Transverse colon (tissue), 4 donors: ENCODE measurements at regions not wholly inside any gene's neighbourhood (a gene's known extent, or its start where the extent isn't known, plus 50 kb on each side); places are given as distances from the start of the nearest gene placed in this dataset.

Experiments
- DNase-seq: peaks from one replicate; pipeline ENCODE4 v3.0.0-alpha.2; 2019
- H3K27ac ChIP-seq, 4 donors: fragments of 200-600 bp; sonication (generic); 2 replicates each; pipeline ENCODE4 v1.5.1; 2016 to 2018; ENCODE audit warnings: inconsistent platforms in 4 of 4
- H3K27me3 ChIP-seq: fragments of 200-600 bp; sonication (generic); 2 replicates; pipeline ENCODE4 v1.5.1; 2017; ENCODE audit warnings: inconsistent platforms
- H3K36me3 ChIP-seq, 4 donors: fragments of 200-600 bp; sonication (generic); 2 replicates each; pipeline ENCODE4 v1.5.1; 2017 to 2019; ENCODE audit warnings: inconsistent platforms in 4 of 4
- H3K4me1 ChIP-seq, 4 donors: fragments of 200-600 bp; sonication (generic); 2 replicates each; pipeline ENCODE4 v1.5.1; 2017 to 2020; ENCODE audit warnings: inconsistent platforms in 4 of 4
- H3K4me3 ChIP-seq, 4 donors: fragments of 200-600 bp; sonication (generic); 1 replicate in 1 of 4; 2 replicates in 3 of 4; pipeline versions ENCODE4 v1.5.1 to v1.6.1; 2017 to 2019; ENCODE audit warnings: inconsistent platforms in 4 of 4
- H3K9me3 ChIP-seq, 2 donors: fragments of 200-600 bp; sonication (generic); 2 replicates each; pipeline ENCODE4 v1.5.1; 2017 to 2019; ENCODE audit warnings: inconsistent platforms in 2 of 2
- CTCF ChIP-seq, 5 experiments: fragments of 200-600 bp in 3 of 5; fragments of 450-650 bp in 2 of 5; sonication (generic) in 3 of 5; IDR thresholded peaks; 1 replicate in 2 of 5; 2 replicates in 3 of 5; pipeline ENCODE4 v1.5.1; 2016 to 2017; ENCODE audit warnings: antibody characterized with exemption in 5 of 5, inconsistent platforms in 3 of 5, mild to moderate bottlenecking in 2 of 5, moderate library complexity in 1 of 5
- EP300 ChIP-seq: sonication (generic); formaldehyde crosslinking; IDR thresholded peaks from one replicate; pipeline ENCODE4 v1.6.1; 2017; ENCODE audit warnings: antibody characterized with exemption, low read depth
- POLR2A ChIP-seq: fragments of 450-650 bp; IDR thresholded peaks from one replicate; pipeline ENCODE4 v1.6.1; 2016; ENCODE audit warnings: antibody characterized with exemption, mild to moderate bottlenecking, moderate library complexity
- POLR2AphosphoS5 ChIP-seq, 3 donors: sonication (generic); formaldehyde crosslinking; IDR thresholded peaks; one replicate each; pipeline ENCODE4 v1.6.1; 2016; ENCODE audit warnings: antibody characterized with exemption in 3 of 3
- WGBS, 2 donors: methylation state at CpG; one replicate each; pipeline ENCODE4 v1.1.5; 2018; ENCODE audit warnings: low coverage in 1 of 2; 5-methylcytosine and 5-hydroxymethylcytosine counted together
- in situ Hi-C, 4 donors: fragments of 200-750 bp; cut with MboI; loops; one replicate each; pipeline versions ENCODE4 v1.15.0 to v1.15.1; 2017; ENCODE audit warnings: low sequenced_read_pairs in 3 of 4, low pct_ligation_motif_present in 1 of 4, low pct_unique_long_range_greater_than_20kb in 1 of 4
- intact Hi-C: fragments of 100-400 bp; cut with DNase I; formaldehyde crosslinking; loops from one replicate; pipeline ENCODE4 v1.15.1; 2023; ENCODE audit warnings: low total_unique reads

GRCh38 chr6:145241721-145242120, 493.6 kb downstream of the EPM2A start:
- Histone ChIP-seq H3K27me3 (no peaks in the 10 kb centered on the region), H3K9me3 (no peaks in the 10 kb centered on the region), H3K4me3 (no peak overlapping the region), H3K27ac (no peak overlapping the region), H3K4me1 (no peaks in the 10 kb centered on the region), H3K36me3 (no peaks in the 10 kb centered on the region)
- intact Hi-C loops, result no loop called here
- 40 to 51% methylated on average over 3 of the region's 3 CpGs for WGBS, 2 donors
- TF ChIP-seq CTCF (IDR thresholded peaks at IDR 0.05) (no peak), EP300 (no peak), POLR2A (no peak), POLR2AphosphoS5 (IDR thresholded peaks at IDR 0.05) (no peak)
- in situ Hi-C loops, result no loop called here
- no peak for DNase-seq

- Histone ChIP-seq H3K9me3 (no peaks in the 10 kb centered on the region), H3K36me3 (no peaks in the 10 kb centered on the region), H3K4me3 (no peak overlapping the region), H3K27me3 (no peaks in the 10 kb centered on the region), H3K27ac (no peak overlapping the region), H3K4me1 (no peaks in the 10 kb centered on the region)
- 61 to 76% methylated on average over 2 to 3 of the region's 3 CpGs for WGBS, 2 donors
- no peak for DNase-seq
- TF ChIP-seq POLR2A (no peak), EP300 (no peak), CTCF (IDR thresholded peaks at IDR 0.05) (no peak), POLR2AphosphoS5 (IDR thresholded peaks at IDR 0.05) (no peak)
- in situ Hi-C loops, result no loop called here
- intact Hi-C loops, result no loop called here
These were observed 490.8 kb downstream of the EPM2A start for GRCh38 chr6:145244349-145245100.

GRCh38 chr6:145245119-145245518, 490.2 kb downstream of the EPM2A start:
- intact Hi-C loops, result no loop called here
- WGBS, 2 donors, result 63% methylated on average over 4 of the region's 4 CpGs; no CpG with 5 or more reads in 1 of the 2 donors
- Histone ChIP-seq H3K27ac (no peak overlapping the region), H3K27me3 (no peaks in the 10 kb centered on the region), H3K4me1 (no peaks in the 10 kb centered on the region), H3K36me3 (no peaks in the 10 kb centered on the region), H3K4me3 (no peak overlapping the region), H3K9me3 (no peaks in the 10 kb centered on the region)
- no peak for TF ChIP-seq EP300
- TF ChIP-seq POLR2A, result no peak
- no peak for TF ChIP-seq POLR2AphosphoS5 (IDR thresholded peaks at IDR 0.05)
- no peak for TF ChIP-seq CTCF (IDR thresholded peaks at IDR 0.05)
- no peak for DNase-seq
- in situ Hi-C loops, result no loop called here

GRCh38 chr6:145247692-145248419, 487.5 kb downstream of the EPM2A start:
- Histone ChIP-seq H3K4me3 (no peak overlapping the region), H3K4me1 (no peaks in the 10 kb centered on the region), H3K36me3 (no peaks in the 10 kb centered on the region), H3K9me3 (no peaks in the 10 kb centered on the region), H3K27me3 (no peaks in the 10 kb centered on the region), H3K27ac (no peak overlapping the region)
- TF ChIP-seq POLR2AphosphoS5 (IDR thresholded peaks at IDR 0.05) (no peak), POLR2A (no peak), CTCF (IDR thresholded peaks at IDR 0.05) (no peak), EP300 (no peak)
- 65 to 72% methylated on average over 3 to 6 of the region's 6 CpGs for WGBS, 2 donors
- intact Hi-C loops, result no loop called here
- no peak for DNase-seq
- in situ Hi-C loops, result no loop called here
